Left lung (tissue), 4 donors: ENCODE measurements at regions not wholly inside any gene's neighbourhood (a gene's known extent, or its start where the extent isn't known, plus 50 kb on each side); places are given as distances from the start of the nearest gene placed in this dataset.

Source experiments
- ATAC-seq: fragments of 200-7000 bp; cut with Tn5 transposase; one replicate; pipeline ENCODE4 v1.9.1; 2020; ENCODE audit warnings: moderate library complexity
- DNase-seq, 4 donors: peaks; one replicate each; pipeline ENCODE4 v3.0.0-alpha.2; 2013 to 2020
- H3K27ac ChIP-seq, 2 donors: fragments of 200-600 bp; sonication (generic) in 1 of 2; one replicate each; pipeline versions ENCODE4 v1.5.0 to v1.8.0; 2020 to 2021
- H3K27me3 ChIP-seq, 2 donors: fragments of 200-600 bp; sonication (generic) in 1 of 2; one replicate each; pipeline versions ENCODE4 v1.5.0 to v1.8.0; 2020 to 2021
- H3K36me3 ChIP-seq, 2 donors: fragments of 200-600 bp; sonication (generic) in 1 of 2; one replicate each; pipeline versions ENCODE4 v1.5.0 to v1.8.0; 2020 to 2021
- H3K4me1 ChIP-seq, 2 donors: fragments of 200-600 bp; one replicate each; pipeline ENCODE4 v1.8.0; 2021
- H3K4me3 ChIP-seq, 2 donors: fragments of 200-600 bp; sonication (generic) in 1 of 2; one replicate each; pipeline versions ENCODE4 v1.5.0 to v1.8.0; 2020 to 2021; ENCODE audit warnings: mild to moderate bottlenecking in 1 of 2
- H3K9me3 ChIP-seq, 2 donors: fragments of 200-600 bp; sonication (generic) in 1 of 2; one replicate each; pipeline versions ENCODE4 v1.5.0 to v1.8.0; 2020 to 2021
- intact Hi-C, 2 donors: fragments of 100-400 bp; cut with DNase I; formaldehyde crosslinking; loops; one replicate each; pipeline versions ENCODE4 v1.11.2 to v1.14.2; 2022
- TF ChIP-seq, protein P1 (sequence below), 2 donors: fragments of 200-600 bp; sonication (generic) in 1 of 2; IDR thresholded peaks; one replicate each; pipeline versions ENCODE4 v1.5.0 to v1.8.0; 2021; ENCODE audit warnings: antibody characterized with exemption in 2 of 2
- donor health status: DM: no; HTN: yes; CAD: no.
- donor health status: DM: no; HTN: no; CAD: no.

DNA sequence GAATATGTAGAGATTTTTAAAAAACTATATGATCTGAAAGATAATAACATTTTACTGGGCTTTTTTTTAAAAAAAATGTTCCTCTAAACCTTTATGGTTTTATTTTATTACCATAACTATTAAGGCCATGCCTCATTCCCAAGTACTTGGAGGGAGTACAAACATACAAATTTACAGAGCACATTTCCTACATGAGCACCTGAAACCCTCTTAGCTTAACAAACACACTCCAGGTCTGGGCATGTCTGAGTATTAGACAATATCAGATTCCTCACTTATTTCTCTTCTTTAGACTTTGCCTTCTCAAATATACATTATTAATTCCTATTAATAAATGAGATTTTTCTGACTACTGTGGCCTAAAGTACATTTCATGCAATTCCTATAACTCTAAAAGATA is 319.2 kb downstream of the SLCO4C1 start:
- no peak for DNase-seq
- Histone ChIP-seq H3K9me3 (no peaks in the 10 kb centered on the region), H3K27ac (no peak overlapping the region), H3K4me3 (no peak overlapping the region), H3K36me3 (no peaks in the 10 kb centered on the region), H3K4me1 (no peaks in the 10 kb centered on the region), H3K27me3 (no peaks in the 10 kb centered on the region)
- ATAC-seq, result peak; percentile 96
- TF ChIP-seq, protein P1, sequence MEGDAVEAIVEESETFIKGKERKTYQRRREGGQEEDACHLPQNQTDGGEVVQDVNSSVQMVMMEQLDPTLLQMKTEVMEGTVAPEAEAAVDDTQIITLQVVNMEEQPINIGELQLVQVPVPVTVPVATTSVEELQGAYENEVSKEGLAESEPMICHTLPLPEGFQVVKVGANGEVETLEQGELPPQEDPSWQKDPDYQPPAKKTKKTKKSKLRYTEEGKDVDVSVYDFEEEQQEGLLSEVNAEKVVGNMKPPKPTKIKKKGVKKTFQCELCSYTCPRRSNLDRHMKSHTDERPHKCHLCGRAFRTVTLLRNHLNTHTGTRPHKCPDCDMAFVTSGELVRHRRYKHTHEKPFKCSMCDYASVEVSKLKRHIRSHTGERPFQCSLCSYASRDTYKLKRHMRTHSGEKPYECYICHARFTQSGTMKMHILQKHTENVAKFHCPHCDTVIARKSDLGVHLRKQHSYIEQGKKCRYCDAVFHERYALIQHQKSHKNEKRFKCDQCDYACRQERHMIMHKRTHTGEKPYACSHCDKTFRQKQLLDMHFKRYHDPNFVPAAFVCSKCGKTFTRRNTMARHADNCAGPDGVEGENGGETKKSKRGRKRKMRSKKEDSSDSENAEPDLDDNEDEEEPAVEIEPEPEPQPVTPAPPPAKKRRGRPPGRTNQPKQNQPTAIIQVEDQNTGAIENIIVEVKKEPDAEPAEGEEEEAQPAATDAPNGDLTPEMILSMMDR (IDR thresholded peaks at IDR 0.05), result no peak
- intact Hi-C loops, result no loop called here

DNA sequence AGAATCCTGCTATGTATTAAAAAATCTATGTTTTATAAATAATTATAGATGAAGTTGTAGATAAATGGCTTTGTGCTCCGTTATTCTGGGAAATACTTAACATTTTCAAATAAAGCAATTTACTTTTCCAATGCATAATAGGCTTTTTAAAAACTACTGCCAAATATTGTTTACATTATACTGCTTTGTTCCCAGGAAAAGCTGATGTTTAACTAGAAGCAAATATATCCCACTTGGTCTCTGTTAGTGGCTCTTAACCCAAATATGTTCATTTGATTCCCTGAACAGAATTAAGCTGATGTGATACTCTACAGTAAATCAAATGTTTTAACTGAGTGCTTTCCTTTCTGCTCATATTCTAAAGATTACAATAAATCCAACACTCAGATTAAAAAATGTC is 326.3 kb downstream of the SLCO4C1 start:
- ATAC-seq (peak; percentile 22), DNase-seq (peak in 2 of 4 donors; percentile 9 to 17)
- intact Hi-C loops, result no loop called here
- Histone ChIP-seq H3K9me3 (no peaks in the 10 kb centered on the region), H3K36me3 (no peaks in the 10 kb centered on the region), H3K27me3 (no peaks in the 10 kb centered on the region), H3K27ac (no peak overlapping the region), H3K4me3 (no peak overlapping the region), H3K4me1 (no peaks in the 10 kb centered on the region)
- TF ChIP-seq, protein P1 (IDR thresholded peaks at IDR 0.05), result no peak

DNA sequence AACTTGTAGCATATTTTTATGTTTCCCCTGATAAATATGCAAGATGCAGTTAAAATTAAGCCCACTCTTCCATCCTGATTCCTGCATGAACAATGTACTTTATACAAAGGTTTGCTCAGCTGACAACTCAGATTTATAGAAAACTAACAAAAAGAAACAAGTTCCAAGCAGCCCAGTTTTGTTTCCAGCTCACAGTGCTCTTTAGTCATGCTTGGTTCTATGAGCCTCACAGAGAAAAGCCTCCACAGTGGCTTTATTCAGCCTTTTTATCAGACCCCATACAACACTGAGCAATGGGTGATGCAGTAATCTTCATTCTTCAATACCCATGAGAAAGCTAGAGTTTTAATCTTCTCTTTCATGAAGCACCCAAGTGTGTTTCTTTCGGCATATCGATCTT is 329.6 kb downstream of the SLCO4C1 start:
- intact Hi-C loops, result no loop called here
- H3K27me3 ChIP-seq, result no peaks in the 10 kb centered on the region
- ATAC-seq, result no peak
- peaks cover 0 to 3% of the 10 kb centered on the region in 2 donors for H3K9me3 ChIP-seq
- H3K4me3 ChIP-seq, result no peak overlapping the region
- TF ChIP-seq, protein P1 (IDR thresholded peaks at IDR 0.05), result no peak
- H3K27ac ChIP-seq, result no peak overlapping the region
- DNase-seq, result no peak
- no peaks in the 10 kb centered on the region for H3K36me3 ChIP-seq
- no peaks in the 10 kb centered on the region for H3K4me1 ChIP-seq

DNA sequence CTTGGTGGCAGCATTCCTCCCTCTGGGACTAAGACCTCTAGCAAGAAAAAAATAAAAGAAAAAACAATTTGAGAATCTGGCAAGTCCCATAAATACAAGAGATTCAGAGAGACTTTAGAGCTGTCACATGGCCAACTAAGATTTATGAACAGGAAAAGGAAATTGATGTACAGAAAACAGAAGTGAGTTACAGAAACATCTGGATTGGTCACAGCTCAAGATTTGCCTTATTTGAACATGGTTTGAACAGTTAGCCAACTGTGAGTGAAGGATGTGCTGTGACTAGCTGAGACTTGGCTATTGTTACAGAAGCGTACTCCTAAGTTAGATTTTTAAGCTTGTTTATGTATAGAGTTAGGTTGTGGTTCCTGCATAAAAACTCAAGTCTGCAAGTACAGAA is 340.2 kb downstream of the SLCO4C1 start:
- no peaks in the 10 kb centered on the region for H3K36me3 ChIP-seq
- H3K27me3 ChIP-seq, result no peaks in the 10 kb centered on the region
- no peak overlapping the region for H3K4me3 ChIP-seq
- ATAC-seq (no peak), DNase-seq (no peak)
- no peak overlapping the region for H3K27ac ChIP-seq
- H3K4me1 ChIP-seq, result no peaks in the 10 kb centered on the region
- no peaks in the 10 kb centered on the region for H3K9me3 ChIP-seq
- TF ChIP-seq, protein P1 (IDR thresholded peaks at IDR 0.05), result no peak
- intact Hi-C loops, result no loop called here

DNA sequence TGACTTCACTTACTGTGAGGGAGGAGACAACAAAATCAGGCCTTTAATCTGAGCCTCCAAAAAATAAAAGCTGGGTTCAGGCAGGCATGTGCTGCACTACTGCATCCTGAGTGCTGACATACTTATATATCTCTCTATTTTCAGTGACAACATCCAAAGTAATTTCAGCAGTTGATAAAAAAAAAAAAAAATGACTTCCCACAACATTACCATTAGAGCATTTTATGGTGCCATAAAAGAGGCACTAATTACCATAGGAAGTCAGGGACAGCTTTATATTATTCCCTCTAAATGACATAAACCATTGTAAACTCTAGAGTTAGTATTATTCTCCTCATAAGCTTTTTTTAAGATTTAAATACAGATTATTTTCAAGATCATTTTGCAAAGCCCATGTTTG is 346.1 kb downstream of the SLCO4C1 start:
- DNase-seq (no peak), ATAC-seq (no peak)
- Histone ChIP-seq H3K4me3 (no peak overlapping the region), H3K27ac (no peak overlapping the region), H3K4me1 (no peaks in the 10 kb centered on the region), H3K36me3 (no peaks in the 10 kb centered on the region), H3K9me3 (no peaks in the 10 kb centered on the region), H3K27me3 (no peaks in the 10 kb centered on the region)
- intact Hi-C loops, result no loop called here
- TF ChIP-seq, protein P1 (IDR thresholded peaks at IDR 0.05), result no peak
